Hepatocyte (in vitro differentiated cells): ENCODE measurements at regions not wholly inside any gene's neighbourhood (a gene's known extent, or its start where the extent isn't known, plus 50 kb on each side); places are given as distances from the start of the nearest gene placed in this dataset.

ENCODE experiments used
- EZH2 ChIP-seq: fragments of 200-600 bp; sonication (generic); IDR thresholded peaks from 2 replicates; pipeline ENCODE4 v1.6.1; 2016; ENCODE audit warnings: antibody characterized with exemption, mild to moderate bottlenecking, borderline replicate concordance
- TF ChIP-seq, protein P1 (sequence below): fragments of 200-600 bp; sonication (generic); IDR thresholded peaks from 2 replicates; pipeline ENCODE4 v1.5.1; 2016; ENCODE audit warnings: antibody characterized with exemption, mild to moderate bottlenecking; ENCODE audit not compliant: poor library complexity

DNA sequence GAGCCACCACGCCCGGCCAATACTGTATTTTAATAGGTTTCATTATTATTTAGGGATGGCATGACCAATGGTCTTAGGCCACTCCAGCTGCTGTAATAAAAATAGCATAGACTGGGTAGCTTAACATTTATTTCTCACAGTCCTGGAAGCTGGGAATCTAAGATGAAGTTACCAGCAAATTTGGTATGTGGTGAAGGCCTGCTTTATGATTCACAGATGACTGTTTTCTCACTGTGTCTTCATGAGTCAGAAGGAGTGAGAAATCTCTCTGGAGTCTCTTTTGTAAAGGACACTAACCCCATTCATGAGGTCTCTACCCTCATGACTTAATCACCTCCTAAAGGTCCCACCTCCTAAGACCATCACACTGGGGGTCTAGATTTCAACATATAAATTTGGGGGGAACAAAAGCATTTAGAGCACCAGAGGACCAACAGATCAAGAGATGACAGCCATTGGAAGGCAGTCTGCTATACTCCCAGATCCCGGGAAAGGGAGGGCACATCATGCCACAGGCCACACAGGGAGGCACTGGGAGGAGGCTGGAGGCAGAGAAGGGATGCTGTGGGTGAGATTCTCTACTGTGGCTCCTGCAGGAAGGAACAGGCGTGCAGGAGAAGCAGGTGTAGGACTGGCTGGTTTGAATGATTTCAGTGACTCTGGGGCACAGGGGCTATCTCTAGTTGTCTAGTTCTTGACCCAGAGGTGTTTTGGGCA lies 335.8 kb upstream of the SFRP2 start:
- TF ChIP-seq, protein P1, sequence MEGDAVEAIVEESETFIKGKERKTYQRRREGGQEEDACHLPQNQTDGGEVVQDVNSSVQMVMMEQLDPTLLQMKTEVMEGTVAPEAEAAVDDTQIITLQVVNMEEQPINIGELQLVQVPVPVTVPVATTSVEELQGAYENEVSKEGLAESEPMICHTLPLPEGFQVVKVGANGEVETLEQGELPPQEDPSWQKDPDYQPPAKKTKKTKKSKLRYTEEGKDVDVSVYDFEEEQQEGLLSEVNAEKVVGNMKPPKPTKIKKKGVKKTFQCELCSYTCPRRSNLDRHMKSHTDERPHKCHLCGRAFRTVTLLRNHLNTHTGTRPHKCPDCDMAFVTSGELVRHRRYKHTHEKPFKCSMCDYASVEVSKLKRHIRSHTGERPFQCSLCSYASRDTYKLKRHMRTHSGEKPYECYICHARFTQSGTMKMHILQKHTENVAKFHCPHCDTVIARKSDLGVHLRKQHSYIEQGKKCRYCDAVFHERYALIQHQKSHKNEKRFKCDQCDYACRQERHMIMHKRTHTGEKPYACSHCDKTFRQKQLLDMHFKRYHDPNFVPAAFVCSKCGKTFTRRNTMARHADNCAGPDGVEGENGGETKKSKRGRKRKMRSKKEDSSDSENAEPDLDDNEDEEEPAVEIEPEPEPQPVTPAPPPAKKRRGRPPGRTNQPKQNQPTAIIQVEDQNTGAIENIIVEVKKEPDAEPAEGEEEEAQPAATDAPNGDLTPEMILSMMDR = no peak
- TF ChIP-seq EZH2 = no peak
